ENCODE measurements at regions not wholly inside any gene's neighbourhood (a gene's known extent, or its start where the extent isn't known, plus 50 kb on each side); places are given as distances from the start of the nearest gene placed in this dataset.
"Not testable (repeated sequence)": the region's sequence is repeated elsewhere in the genome, so short reads cannot be mapped to it uniquely, and the experiment has no call there.

DNA sequence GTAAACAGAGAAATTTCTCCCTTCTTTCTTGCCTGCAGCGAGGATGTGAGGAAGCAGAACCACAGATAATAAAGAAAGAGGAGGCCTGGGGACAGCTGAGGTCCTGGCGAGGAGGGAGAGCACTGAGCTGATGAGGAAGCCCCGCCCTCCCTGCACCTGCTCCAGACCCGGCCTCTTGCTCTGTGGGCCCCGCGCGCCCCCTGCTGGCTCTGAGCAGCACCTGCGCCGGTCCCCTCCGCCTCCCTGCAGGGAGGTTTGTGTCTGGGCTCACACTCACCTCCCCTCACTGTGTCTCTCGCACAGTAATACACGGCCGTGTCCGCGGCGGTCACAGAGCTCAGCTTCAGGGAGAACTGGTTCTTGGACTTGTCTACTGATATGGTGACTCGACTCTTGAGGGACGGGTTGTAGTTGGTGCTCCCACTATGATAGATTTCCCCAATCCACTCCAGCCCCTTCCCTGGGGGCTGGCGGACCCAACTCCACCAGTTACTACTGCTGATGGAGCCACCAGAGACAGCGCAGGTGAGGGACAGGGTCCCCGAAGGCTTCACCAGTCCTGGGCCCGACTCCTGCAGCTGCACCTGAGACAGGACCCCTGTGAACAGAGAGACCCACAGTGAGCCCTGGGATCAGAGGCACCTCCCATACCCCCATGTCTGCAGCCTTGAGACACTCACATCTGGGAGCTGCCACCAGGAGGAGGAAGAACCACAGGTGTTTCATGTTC is 485.4 kb downstream of the TMEM121 start:
- H3F3A ChIP-seq (replicated peaks; ENCODE audit: low read depth); H3K4me1 ChIP-seq (ENCODE audit: insufficient read depth); H3K9me2 ChIP-seq (ENCODE audit: insufficient read depth); H3K4me2 ChIP-seq; ATAC-seq; H2AFZ ChIP-seq; H3K27me3 ChIP-seq (ENCODE audit: insufficient read depth); H4K20me1 ChIP-seq (replicated peaks; ENCODE audit: insufficient read depth); H3K4me3 ChIP-seq; H3K27me3 Mint-ChIP-seq (ENCODE audit: insufficient read depth, low read depth, poor library complexity); H3K79me2 ChIP-seq (replicated peaks; ENCODE audit: insufficient read depth); H3K4me1 Mint-ChIP-seq; H3K27ac ChIP-seq (ENCODE audit: low read depth); H3K27ac Mint-ChIP-seq; H3K4me3 Mint-ChIP-seq; H3K36me3 ChIP-seq (ENCODE audit: insufficient read depth): not testable (repeated sequence)
- Mint-ChIP-seq H3K36me3 (ENCODE audit: low read depth) (peaks cover 43% of the 10 kb centered on the region), H3K9me3 (peaks cover 96% of the 10 kb centered on the region)
- peak; percentile 2 for DNase-seq (ENCODE audit: low spot score)
- TF ChIP-seq, protein P1, sequence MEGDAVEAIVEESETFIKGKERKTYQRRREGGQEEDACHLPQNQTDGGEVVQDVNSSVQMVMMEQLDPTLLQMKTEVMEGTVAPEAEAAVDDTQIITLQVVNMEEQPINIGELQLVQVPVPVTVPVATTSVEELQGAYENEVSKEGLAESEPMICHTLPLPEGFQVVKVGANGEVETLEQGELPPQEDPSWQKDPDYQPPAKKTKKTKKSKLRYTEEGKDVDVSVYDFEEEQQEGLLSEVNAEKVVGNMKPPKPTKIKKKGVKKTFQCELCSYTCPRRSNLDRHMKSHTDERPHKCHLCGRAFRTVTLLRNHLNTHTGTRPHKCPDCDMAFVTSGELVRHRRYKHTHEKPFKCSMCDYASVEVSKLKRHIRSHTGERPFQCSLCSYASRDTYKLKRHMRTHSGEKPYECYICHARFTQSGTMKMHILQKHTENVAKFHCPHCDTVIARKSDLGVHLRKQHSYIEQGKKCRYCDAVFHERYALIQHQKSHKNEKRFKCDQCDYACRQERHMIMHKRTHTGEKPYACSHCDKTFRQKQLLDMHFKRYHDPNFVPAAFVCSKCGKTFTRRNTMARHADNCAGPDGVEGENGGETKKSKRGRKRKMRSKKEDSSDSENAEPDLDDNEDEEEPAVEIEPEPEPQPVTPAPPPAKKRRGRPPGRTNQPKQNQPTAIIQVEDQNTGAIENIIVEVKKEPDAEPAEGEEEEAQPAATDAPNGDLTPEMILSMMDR (conservative IDR thresholded peaks at IDR 0.05; ENCODE audit: low read depth in 2 of 2): 0 out of 4 replicates have a peak, but pooled peaks of 1 of the 2 experiments have one; percentile 16

DNA sequence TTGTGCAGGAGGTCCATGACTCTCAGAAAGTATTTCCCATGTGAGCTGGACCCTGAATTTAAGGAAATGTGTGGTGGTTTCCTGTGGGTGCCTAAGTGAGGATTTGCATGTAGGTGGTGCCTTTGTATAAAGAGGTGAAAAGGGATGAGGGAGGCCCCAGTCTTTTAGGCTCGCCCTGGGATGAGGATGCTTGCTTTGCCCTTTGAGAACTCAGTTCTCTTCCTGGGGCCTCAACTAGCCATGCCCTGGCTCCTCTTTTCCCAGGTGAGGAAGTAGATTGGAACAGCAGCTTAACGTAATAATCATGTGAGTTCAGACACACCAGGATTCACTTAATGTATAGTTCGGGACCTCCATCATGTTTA is 486.0 kb downstream of the TMEM121 start:
- H3K27me3 Mint-ChIP-seq (ENCODE audit: insufficient read depth, low read depth, poor library complexity): not testable (repeated sequence)
- H3K9me3 Mint-ChIP-seq: peaks cover 96% of the 10 kb centered on the region

DNA sequence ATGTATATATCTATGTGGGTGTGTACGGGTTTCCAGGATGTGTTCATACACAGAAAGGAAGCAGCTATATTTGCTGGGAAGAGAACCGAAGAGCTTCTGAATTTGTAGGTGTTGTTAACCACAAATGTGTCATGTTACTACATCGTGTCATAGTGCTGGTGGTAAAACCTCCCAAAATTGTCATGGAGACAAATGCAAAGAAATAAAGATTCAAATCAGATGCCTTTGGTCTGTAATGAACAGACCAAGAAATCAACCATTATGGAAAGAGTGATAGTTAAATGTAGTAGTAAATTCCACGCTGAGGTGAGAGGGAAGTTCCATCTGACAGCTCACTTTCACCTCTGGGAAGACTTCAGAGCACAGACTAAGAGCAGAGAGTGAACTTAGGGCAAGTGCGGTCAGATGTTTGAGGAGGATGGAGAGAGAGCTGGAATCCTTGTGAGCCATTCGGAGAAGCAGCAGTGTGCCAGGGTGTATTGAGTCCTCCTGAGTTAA is 487.5 kb downstream of the TMEM121 start:
- H3K79me2 ChIP-seq (replicated peaks; ENCODE audit: insufficient read depth): no peaks in the 10 kb centered on the region
- no peaks in the 10 kb centered on the region for H3K27me3 ChIP-seq (ENCODE audit: insufficient read depth)
- no peak overlapping the region for H3K27ac Mint-ChIP-seq
- no peaks in the 10 kb centered on the region for H3K4me1 ChIP-seq (ENCODE audit: insufficient read depth)
- H3K36me3 Mint-ChIP-seq (ENCODE audit: low read depth): peaks cover 29% of the 10 kb centered on the region
- no peaks in the 10 kb centered on the region for H3F3A ChIP-seq (replicated peaks; ENCODE audit: low read depth)
- no peak overlapping the region for H3K27ac ChIP-seq (ENCODE audit: low read depth)
- no peak overlapping the region for H3K4me3 Mint-ChIP-seq
- no peaks in the 10 kb centered on the region for H4K20me1 ChIP-seq (replicated peaks; ENCODE audit: insufficient read depth)
- H3K36me3 ChIP-seq (ENCODE audit: insufficient read depth): no peaks in the 10 kb centered on the region
- no peaks in the 10 kb centered on the region for H3K27me3 Mint-ChIP-seq (ENCODE audit: insufficient read depth, low read depth, poor library complexity)
- H2AFZ ChIP-seq: no peak overlapping the region
- no peak for ATAC-seq
- H3K9me3 Mint-ChIP-seq: peaks cover 92% of the 10 kb centered on the region
- no peaks in the 10 kb centered on the region for H3K4me1 Mint-ChIP-seq
- TF ChIP-seq, protein P2, sequence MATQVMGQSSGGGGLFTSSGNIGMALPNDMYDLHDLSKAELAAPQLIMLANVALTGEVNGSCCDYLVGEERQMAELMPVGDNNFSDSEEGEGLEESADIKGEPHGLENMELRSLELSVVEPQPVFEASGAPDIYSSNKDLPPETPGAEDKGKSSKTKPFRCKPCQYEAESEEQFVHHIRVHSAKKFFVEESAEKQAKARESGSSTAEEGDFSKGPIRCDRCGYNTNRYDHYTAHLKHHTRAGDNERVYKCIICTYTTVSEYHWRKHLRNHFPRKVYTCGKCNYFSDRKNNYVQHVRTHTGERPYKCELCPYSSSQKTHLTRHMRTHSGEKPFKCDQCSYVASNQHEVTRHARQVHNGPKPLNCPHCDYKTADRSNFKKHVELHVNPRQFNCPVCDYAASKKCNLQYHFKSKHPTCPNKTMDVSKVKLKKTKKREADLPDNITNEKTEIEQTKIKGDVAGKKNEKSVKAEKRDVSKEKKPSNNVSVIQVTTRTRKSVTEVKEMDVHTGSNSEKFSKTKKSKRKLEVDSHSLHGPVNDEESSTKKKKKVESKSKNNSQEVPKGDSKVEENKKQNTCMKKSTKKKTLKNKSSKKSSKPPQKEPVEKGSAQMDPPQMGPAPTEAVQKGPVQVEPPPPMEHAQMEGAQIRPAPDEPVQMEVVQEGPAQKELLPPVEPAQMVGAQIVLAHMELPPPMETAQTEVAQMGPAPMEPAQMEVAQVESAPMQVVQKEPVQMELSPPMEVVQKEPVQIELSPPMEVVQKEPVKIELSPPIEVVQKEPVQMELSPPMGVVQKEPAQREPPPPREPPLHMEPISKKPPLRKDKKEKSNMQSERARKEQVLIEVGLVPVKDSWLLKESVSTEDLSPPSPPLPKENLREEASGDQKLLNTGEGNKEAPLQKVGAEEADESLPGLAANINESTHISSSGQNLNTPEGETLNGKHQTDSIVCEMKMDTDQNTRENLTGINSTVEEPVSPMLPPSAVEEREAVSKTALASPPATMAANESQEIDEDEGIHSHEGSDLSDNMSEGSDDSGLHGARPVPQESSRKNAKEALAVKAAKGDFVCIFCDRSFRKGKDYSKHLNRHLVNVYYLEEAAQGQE (IDR thresholded peaks at IDR 0.05; ENCODE audit: unreplicated experiment): no peak
- TF ChIP-seq, protein P1 (conservative IDR thresholded peaks at IDR 0.05; ENCODE audit: low read depth in 2 of 2): no peak
- TF ChIP-seq NANOG (IDR thresholded peaks at IDR 0.05; ENCODE audit: borderline replicate concordance) (no peak), POLR2AphosphoS5 (IDR thresholded peaks at IDR 0.05; ENCODE audit: low read depth) (no peak)
- no peak overlapping the region for H3K4me3 ChIP-seq
- H3K9me2 ChIP-seq (ENCODE audit: insufficient read depth): no peaks in the 10 kb centered on the region
- no peak overlapping the region for H3K4me2 ChIP-seq
- no peak for DNase-seq (ENCODE audit: low spot score)

More for the DNA sequence above, 486.0 kb downstream of the TMEM121 start:
- H3K27ac Mint-ChIP-seq; H3K4me2 ChIP-seq; H2AFZ ChIP-seq; H4K20me1 ChIP-seq (replicated peaks; ENCODE audit: insufficient read depth); H3K4me1 ChIP-seq (ENCODE audit: insufficient read depth); H3K27ac ChIP-seq (ENCODE audit: low read depth); H3K4me3 Mint-ChIP-seq; H3K27me3 ChIP-seq (ENCODE audit: insufficient read depth); H3K79me2 ChIP-seq (replicated peaks; ENCODE audit: insufficient read depth); H3K9me2 ChIP-seq (ENCODE audit: insufficient read depth); ATAC-seq; H3K36me3 ChIP-seq (ENCODE audit: insufficient read depth); H3K4me3 ChIP-seq; H3K4me1 Mint-ChIP-seq; H3F3A ChIP-seq (replicated peaks; ENCODE audit: low read depth); DNase-seq (ENCODE audit: low spot score): not testable (repeated sequence)
- H3K36me3 Mint-ChIP-seq (ENCODE audit: low read depth): peaks cover 41% of the 10 kb centered on the region

DNA sequence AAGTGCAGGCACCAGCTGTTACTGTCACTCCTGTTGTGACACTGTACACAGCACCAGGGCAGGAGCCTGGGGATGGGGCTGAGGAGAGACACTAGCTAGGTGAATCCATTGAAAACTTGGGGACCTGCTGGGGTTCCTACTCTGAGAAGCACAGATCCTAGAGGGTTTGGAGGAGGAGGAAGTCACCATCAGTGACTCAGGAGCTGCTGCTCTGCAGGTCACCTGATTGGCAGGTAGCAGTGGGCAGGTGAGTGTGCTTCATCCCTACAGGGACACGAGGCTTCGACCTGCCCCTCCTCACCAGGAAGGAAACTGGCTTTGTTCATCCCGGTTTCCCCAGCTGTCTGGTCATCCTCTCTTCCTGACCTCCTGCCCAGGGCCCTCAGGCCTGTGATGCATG is 491.6 kb downstream of the TMEM121 start:
- Mint-ChIP-seq H3K36me3 (ENCODE audit: low read depth) (peaks cover 17% of the 10 kb centered on the region), H3K9me3 (peaks cover 87% of the 10 kb centered on the region)
- H3K79me2 ChIP-seq (replicated peaks; ENCODE audit: insufficient read depth); H3K27me3 Mint-ChIP-seq (ENCODE audit: insufficient read depth, low read depth, poor library complexity); DNase-seq (ENCODE audit: low spot score); H3K27ac Mint-ChIP-seq; H4K20me1 ChIP-seq (replicated peaks; ENCODE audit: insufficient read depth); H3F3A ChIP-seq (replicated peaks; ENCODE audit: low read depth); H3K4me1 ChIP-seq (ENCODE audit: insufficient read depth); H3K36me3 ChIP-seq (ENCODE audit: insufficient read depth); H3K9me2 ChIP-seq (ENCODE audit: insufficient read depth); ATAC-seq; H3K4me1 Mint-ChIP-seq; H3K4me3 Mint-ChIP-seq; H2AFZ ChIP-seq; H3K4me2 ChIP-seq; H3K4me3 ChIP-seq; H3K27me3 ChIP-seq (ENCODE audit: insufficient read depth); H3K27ac ChIP-seq (ENCODE audit: low read depth): not testable (repeated sequence)
